ENCODE measurements at regions not wholly inside any gene's neighbourhood (a gene's known extent, or its start where the extent isn't known, plus 50 kb on each side); places are given as distances from the start of the nearest gene placed in this dataset.

GRCh38 chr4:124804041-124804440 is 91.5 kb upstream of the ANKRD50 start (continued):
- no peak for TF ChIP-seq E2F6 (IDR thresholded peaks at IDR 0.05)

Measured in H1 (cell line).